Spleen (tissue), 11 donors: ENCODE measurements at regions not wholly inside any gene's neighbourhood (a gene's known extent, or its start where the extent isn't known, plus 50 kb on each side); places are given as distances from the start of the nearest gene placed in this dataset.

Source experiments
- DNase-seq: peaks from one replicate; pipeline ENCODE4 v3.0.0-alpha.2; 2020
- H3K27ac ChIP-seq, 8 donors: fragments of 200-600 bp; sonication (generic) in 7 of 8; 1 replicate in 4 of 8; 2 replicates in 4 of 8; pipeline versions ENCODE4 v1.5.0 to v1.8.0; 2016 to 2021; ENCODE audit warnings: inconsistent platforms in 4 of 8, mild to moderate bottlenecking in 4 of 8, moderate library complexity in 1 of 8
- H3K27me3 ChIP-seq, 7 donors: fragments of 200-600 bp; sonication (generic) in 6 of 7; replicated peaks in 1 of 7; 1 replicate in 4 of 7; 2 replicates in 3 of 7; pipeline versions ENCODE4 v1.5.0 to v1.8.0; 2016 to 2021; ENCODE audit warnings: inconsistent platforms in 3 of 7, mild to moderate bottlenecking in 1 of 7
- H3K36me3 ChIP-seq, 6 donors: fragments of 200-600 bp; sonication (generic) in 5 of 6; 1 replicate in 4 of 6; 2 replicates in 2 of 6; pipeline versions ENCODE4 v1.5.0 to v1.8.0; 2016 to 2021; ENCODE audit warnings: inconsistent platforms in 2 of 6
- H3K4me1 ChIP-seq, 6 donors: fragments of 200-600 bp; sonication (generic) in 5 of 6; 1 replicate in 3 of 6; 2 replicates in 3 of 6; pipeline versions ENCODE4 v1.5.0 to v1.8.0; 2016 to 2021; ENCODE audit warnings: inconsistent platforms in 3 of 6
- H3K4me3 ChIP-seq, 8 donors: fragments of 200-600 bp; sonication (generic) in 7 of 8; 1 replicate in 4 of 8; 2 replicates in 4 of 8; pipeline versions ENCODE4 v1.5.0 to v1.8.0; 2016 to 2021; ENCODE audit warnings: inconsistent platforms in 4 of 8, mild to moderate bottlenecking in 4 of 8, moderate library complexity in 2 of 8
- H3K9me3 ChIP-seq, 8 donors: fragments of 200-600 bp; sonication (generic) in 7 of 8; 1 replicate in 4 of 8; 2 replicates in 4 of 8; pipeline versions ENCODE4 v1.5.0 to v1.8.0; 2016 to 2021; ENCODE audit warnings: inconsistent platforms in 4 of 8
- POLR2A ChIP-seq, 3 donors: fragments of 450-650 bp; IDR thresholded peaks; one replicate each; pipeline ENCODE4 v1.5.1; 2017; ENCODE audit warnings: antibody characterized with exemption in 3 of 3, mild to moderate bottlenecking in 1 of 3
- POLR2AphosphoS5 ChIP-seq, 3 donors: sonication (generic); formaldehyde crosslinking; IDR thresholded peaks; one replicate each; pipeline ENCODE4 v1.5.1; 2017; ENCODE audit warnings: antibody characterized with exemption in 3 of 3
- WGBS, 5 donors: extraction: QIAGEN DNeasy Blood & Tissue Kit in 3 of 5; methylation state at CpG; one replicate each; pipeline versions ENCODE4 v1.1.5 to v1.1.7; 2013 to 2018; 5-methylcytosine and 5-hydroxymethylcytosine counted together
- intact Hi-C: fragments of 100-400 bp; cut with DNase I; formaldehyde crosslinking; loops from one replicate; pipeline ENCODE4 v1.15.0; 2023; ENCODE audit warnings: low total_unique reads
- TF ChIP-seq, protein P1 (sequence below), 11 experiments: fragments of 200-600 bp in 7 of 11; fragments of 450-650 bp in 4 of 11; sonication (generic) in 4 of 11; IDR thresholded peaks in 8 of 11; conservative IDR thresholded peaks in 3 of 11; 1 replicate in 7 of 11; 2 replicates in 4 of 11; pipeline versions ENCODE4 v1.4.0 to v1.8.0; 2016 to 2021; ENCODE audit warnings: antibody characterized with exemption in 11 of 11, inconsistent platforms in 4 of 11, mild to moderate bottlenecking in 1 of 11
- donor health status: healthy with polysubstance abuse.
- donor health status: DM: no; HTN: no; CAD: no; lungs with moderate emphysema.
- donor health status: DM: no; HTN: no; CAD: no.
- donor health status: Bipolar disorder and iron deficiency.
- donor health status: healthy.
- donor health status: DM: no; HTN: no; CAD: no.
- donor health status: DM: yes; HTN: yes; CAD: no.

DNA sequence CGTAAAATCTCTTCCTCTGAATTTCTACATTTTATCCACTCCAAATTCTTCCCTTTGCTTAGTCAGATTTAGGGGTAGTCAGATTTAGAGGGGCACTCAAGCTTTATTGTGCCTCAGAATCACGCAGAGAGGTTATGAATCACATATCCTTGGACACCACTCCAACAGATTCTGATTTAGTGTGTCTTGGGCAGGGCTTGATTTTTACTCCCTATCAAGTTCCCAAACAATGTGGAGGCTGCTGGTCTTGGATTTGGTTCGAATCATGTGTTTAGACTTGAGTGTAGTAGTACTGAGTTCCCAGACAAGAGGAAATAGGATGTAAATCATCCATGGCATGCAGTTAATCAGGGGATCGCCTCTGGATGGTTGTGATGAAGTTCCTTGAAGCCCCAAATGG lies 298.1 kb upstream of the CLEC14A start:
- H3K9me3 ChIP-seq = peaks cover 0 to 13% (median 4%) of the 10 kb centered on the region in 8 donors
- no peak overlapping the region for H3K27ac ChIP-seq
- no peaks in the 10 kb centered on the region for H3K4me1 ChIP-seq
- H3K27me3 ChIP-seq = no peaks in the 10 kb centered on the region
- DNase-seq = no peak
- intact Hi-C loops = no loop called here
- no peak overlapping the region for H3K4me3 ChIP-seq
- TF ChIP-seq, protein P1, sequence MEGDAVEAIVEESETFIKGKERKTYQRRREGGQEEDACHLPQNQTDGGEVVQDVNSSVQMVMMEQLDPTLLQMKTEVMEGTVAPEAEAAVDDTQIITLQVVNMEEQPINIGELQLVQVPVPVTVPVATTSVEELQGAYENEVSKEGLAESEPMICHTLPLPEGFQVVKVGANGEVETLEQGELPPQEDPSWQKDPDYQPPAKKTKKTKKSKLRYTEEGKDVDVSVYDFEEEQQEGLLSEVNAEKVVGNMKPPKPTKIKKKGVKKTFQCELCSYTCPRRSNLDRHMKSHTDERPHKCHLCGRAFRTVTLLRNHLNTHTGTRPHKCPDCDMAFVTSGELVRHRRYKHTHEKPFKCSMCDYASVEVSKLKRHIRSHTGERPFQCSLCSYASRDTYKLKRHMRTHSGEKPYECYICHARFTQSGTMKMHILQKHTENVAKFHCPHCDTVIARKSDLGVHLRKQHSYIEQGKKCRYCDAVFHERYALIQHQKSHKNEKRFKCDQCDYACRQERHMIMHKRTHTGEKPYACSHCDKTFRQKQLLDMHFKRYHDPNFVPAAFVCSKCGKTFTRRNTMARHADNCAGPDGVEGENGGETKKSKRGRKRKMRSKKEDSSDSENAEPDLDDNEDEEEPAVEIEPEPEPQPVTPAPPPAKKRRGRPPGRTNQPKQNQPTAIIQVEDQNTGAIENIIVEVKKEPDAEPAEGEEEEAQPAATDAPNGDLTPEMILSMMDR (IDR thresholded peaks at IDR 0.05 in 8 of 11, conservative IDR thresholded peaks at IDR 0.05 in 3 of 11) = no peak
- no peak for TF ChIP-seq POLR2AphosphoS5 (IDR thresholded peaks at IDR 0.05)
- no peak for TF ChIP-seq POLR2A (IDR thresholded peaks at IDR 0.05)
- 44 to 71% (median 55%) methylated on average over 4 of the region's 4 CpGs for WGBS, 5 donors
- H3K36me3 ChIP-seq = no peaks in the 10 kb centered on the region

- TF ChIP-seq POLR2AphosphoS5 (IDR thresholded peaks at IDR 0.05) = no peak
- TF ChIP-seq POLR2A (IDR thresholded peaks at IDR 0.05) = no peak
- TF ChIP-seq, protein P1 (IDR thresholded peaks at IDR 0.05 in 8 of 11, conservative IDR thresholded peaks at IDR 0.05 in 3 of 11) = no peak
- H3K4me1 ChIP-seq = no peaks in the 10 kb centered on the region
- intact Hi-C loops = no loop called here
- no peaks in the 10 kb centered on the region for H3K27me3 ChIP-seq
- H3K36me3 ChIP-seq = no peaks in the 10 kb centered on the region
- no peak overlapping the region for H3K27ac ChIP-seq
- H3K9me3 ChIP-seq = peaks cover 0 to 9% (median under 1%) of the 10 kb centered on the region in 8 donors
- no peak for DNase-seq
- no peak overlapping the region for H3K4me3 ChIP-seq
These were observed 297.7 kb upstream of the CLEC14A start for GRCh38 chr14:38553586-38553985.

- DNase-seq = no peak
- H3K9me3 ChIP-seq = no peaks in the 10 kb centered on the region
- no peaks in the 10 kb centered on the region for H3K27me3 ChIP-seq
- intact Hi-C loops = no loop called here
- H3K4me1 ChIP-seq = no peaks in the 10 kb centered on the region
- H3K27ac ChIP-seq = no peak overlapping the region
- no peak overlapping the region for H3K4me3 ChIP-seq
- H3K36me3 ChIP-seq = no peaks in the 10 kb centered on the region
- 34 to 62% (median 49%) methylated on average over 4 of the region's 4 CpGs for WGBS, 5 donors
- TF ChIP-seq POLR2A (IDR thresholded peaks at IDR 0.05) = no peak
- TF ChIP-seq POLR2AphosphoS5 (IDR thresholded peaks at IDR 0.05) = no peak
- TF ChIP-seq, protein P1 (IDR thresholded peaks at IDR 0.05 in 8 of 11, conservative IDR thresholded peaks at IDR 0.05 in 3 of 11) = no peak
These were observed 293.7 kb upstream of the CLEC14A start for GRCh38 chr14:38549564-38549963.

DNA sequence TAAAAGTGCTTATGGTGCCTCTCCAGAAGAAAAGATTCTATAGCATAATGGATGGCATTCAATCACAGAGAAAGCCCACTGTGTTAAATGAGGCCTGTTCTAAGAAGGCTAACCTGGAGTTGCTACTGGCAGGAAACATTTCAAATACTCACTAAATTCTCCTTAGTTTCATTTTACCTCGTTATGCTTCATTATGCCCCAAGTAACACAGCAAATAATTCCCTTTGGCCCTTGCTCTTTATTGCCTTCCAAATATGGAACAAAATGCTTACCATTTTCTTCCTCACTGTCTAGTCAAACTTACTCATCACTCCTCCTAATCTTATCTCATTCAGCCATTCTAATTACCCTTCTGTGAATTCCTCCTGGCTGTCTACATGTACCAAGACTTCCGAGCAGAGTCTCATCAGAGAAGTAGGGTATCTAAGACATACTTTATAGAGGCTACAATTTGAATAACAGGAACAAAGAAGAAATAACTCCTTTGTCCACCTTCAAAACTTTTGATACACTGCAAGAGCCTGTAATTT lies 292.1 kb upstream of the CLEC14A start:
- Histone ChIP-seq H3K9me3 (no peaks in the 10 kb centered on the region), H3K27ac (no peak overlapping the region), H3K27me3 (no peaks in the 10 kb centered on the region), H3K36me3 (no peaks in the 10 kb centered on the region), H3K4me1 (no peaks in the 10 kb centered on the region), H3K4me3 (no peak overlapping the region)
- TF ChIP-seq POLR2A (IDR thresholded peaks at IDR 0.05) = no peak
- TF ChIP-seq POLR2AphosphoS5 (IDR thresholded peaks at IDR 0.05) = no peak
- TF ChIP-seq, protein P1 (IDR thresholded peaks at IDR 0.05 in 8 of 11, conservative IDR thresholded peaks at IDR 0.05 in 3 of 11) = no peak
- intact Hi-C loops = no loop called here
- DNase-seq = no peak
- WGBS, 5 donors = 73 to 86% (median 77%) methylated on average over 2 of the region's 2 CpGs
